ENCODE measurements at regions not wholly inside any gene's neighbourhood (a gene's known extent, or its start where the extent isn't known, plus 50 kb on each side); places are given as distances from the start of the nearest gene placed in this dataset.

DNA sequence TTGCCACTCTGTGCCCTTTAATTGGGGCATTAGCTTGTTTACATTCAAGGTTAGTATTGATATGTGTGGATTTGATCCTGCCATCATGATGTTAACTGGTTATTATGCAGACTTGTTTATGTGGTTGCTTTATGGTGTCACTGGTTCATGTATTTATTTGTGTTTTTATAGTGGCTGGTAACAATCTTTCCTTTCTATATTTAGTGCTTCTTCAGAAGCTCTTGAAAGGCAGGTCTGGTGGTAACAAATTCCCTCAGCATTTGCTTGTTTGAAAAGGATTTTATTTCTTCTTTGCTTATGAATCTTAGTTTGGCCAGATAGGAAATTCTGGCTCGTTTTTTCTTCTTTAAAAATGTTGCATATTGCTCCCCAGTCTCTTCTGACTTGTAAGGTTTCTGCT is 215.4 kb downstream of the ZC3H11B start:
- Histone ChIP-seq H3K4me1 (ENCODE audit: low read depth, poor library complexity, severe bottlenecking) (no peaks in the 10 kb centered on the region), H3K4me3 (IDR thresholded peaks at IDR 0.05; ENCODE audit: insufficient read depth, low read depth, low read length) (no peak overlapping the region), H3K79me2 (ENCODE audit: insufficient read depth, low read depth) (no peaks in the 10 kb centered on the region), H3K4me2 (no peak overlapping the region), H3K9ac (no peak overlapping the region), H4K20me1 (ENCODE audit: insufficient read depth) (no peaks in the 10 kb centered on the region), H3K27ac (no peak overlapping the region), H3K27me3 (ENCODE audit: insufficient read depth, low read depth) (no peaks in the 10 kb centered on the region), H2AFZ (ENCODE audit: low read depth) (no peak overlapping the region), H3K36me3 (ENCODE audit: insufficient read depth) (no peaks in the 10 kb centered on the region)
- TF ChIP-seq, protein P1, sequence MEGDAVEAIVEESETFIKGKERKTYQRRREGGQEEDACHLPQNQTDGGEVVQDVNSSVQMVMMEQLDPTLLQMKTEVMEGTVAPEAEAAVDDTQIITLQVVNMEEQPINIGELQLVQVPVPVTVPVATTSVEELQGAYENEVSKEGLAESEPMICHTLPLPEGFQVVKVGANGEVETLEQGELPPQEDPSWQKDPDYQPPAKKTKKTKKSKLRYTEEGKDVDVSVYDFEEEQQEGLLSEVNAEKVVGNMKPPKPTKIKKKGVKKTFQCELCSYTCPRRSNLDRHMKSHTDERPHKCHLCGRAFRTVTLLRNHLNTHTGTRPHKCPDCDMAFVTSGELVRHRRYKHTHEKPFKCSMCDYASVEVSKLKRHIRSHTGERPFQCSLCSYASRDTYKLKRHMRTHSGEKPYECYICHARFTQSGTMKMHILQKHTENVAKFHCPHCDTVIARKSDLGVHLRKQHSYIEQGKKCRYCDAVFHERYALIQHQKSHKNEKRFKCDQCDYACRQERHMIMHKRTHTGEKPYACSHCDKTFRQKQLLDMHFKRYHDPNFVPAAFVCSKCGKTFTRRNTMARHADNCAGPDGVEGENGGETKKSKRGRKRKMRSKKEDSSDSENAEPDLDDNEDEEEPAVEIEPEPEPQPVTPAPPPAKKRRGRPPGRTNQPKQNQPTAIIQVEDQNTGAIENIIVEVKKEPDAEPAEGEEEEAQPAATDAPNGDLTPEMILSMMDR (conservative IDR thresholded peaks at IDR 0.05; ENCODE audit: low read depth, low read length) = no peak

- H3K4me1 ChIP-seq (ENCODE audit: low read depth, poor library complexity, severe bottlenecking) = no peaks in the 10 kb centered on the region
- H3K36me3 ChIP-seq (ENCODE audit: insufficient read depth) = no peaks in the 10 kb centered on the region
- no peak overlapping the region for H3K4me3 ChIP-seq (IDR thresholded peaks at IDR 0.05; ENCODE audit: insufficient read depth, low read depth, low read length)
- no peak overlapping the region for H3K4me2 ChIP-seq
- H3K27ac ChIP-seq = no peak overlapping the region
- TF ChIP-seq, protein P1 (conservative IDR thresholded peaks at IDR 0.05; ENCODE audit: low read depth, low read length) = no peak
- no peak overlapping the region for H2AFZ ChIP-seq (ENCODE audit: low read depth)
- H3K9ac ChIP-seq = no peak overlapping the region
- H4K20me1 ChIP-seq (ENCODE audit: insufficient read depth) = no peaks in the 10 kb centered on the region
- H3K27me3 ChIP-seq (ENCODE audit: insufficient read depth, low read depth) = no peaks in the 10 kb centered on the region
- no peaks in the 10 kb centered on the region for H3K79me2 ChIP-seq (ENCODE audit: insufficient read depth, low read depth)
Measured at GRCh38 chr1:219391297-219391696, 217.6 kb downstream of the LYPLAL1 start.

- Histone ChIP-seq H3K27ac (no peak overlapping the region), H3K4me1 (ENCODE audit: low read depth, poor library complexity, severe bottlenecking) (no peaks in the 10 kb centered on the region), H3K79me2 (ENCODE audit: insufficient read depth, low read depth) (no peaks in the 10 kb centered on the region), H3K9ac (no peak overlapping the region), H3K36me3 (ENCODE audit: insufficient read depth) (no peaks in the 10 kb centered on the region), H3K4me2 (no peak overlapping the region), H3K27me3 (ENCODE audit: insufficient read depth, low read depth) (no peaks in the 10 kb centered on the region), H4K20me1 (ENCODE audit: insufficient read depth) (no peaks in the 10 kb centered on the region), H3K4me3 (IDR thresholded peaks at IDR 0.05; ENCODE audit: insufficient read depth, low read depth, low read length) (no peak overlapping the region), H2AFZ (ENCODE audit: low read depth) (no peak overlapping the region)
- TF ChIP-seq, protein P1 (conservative IDR thresholded peaks at IDR 0.05; ENCODE audit: low read depth, low read length) = no peak
Measured at GRCh38 chr1:219387211-219387610, 213.5 kb downstream of the LYPLAL1 start.

DNA sequence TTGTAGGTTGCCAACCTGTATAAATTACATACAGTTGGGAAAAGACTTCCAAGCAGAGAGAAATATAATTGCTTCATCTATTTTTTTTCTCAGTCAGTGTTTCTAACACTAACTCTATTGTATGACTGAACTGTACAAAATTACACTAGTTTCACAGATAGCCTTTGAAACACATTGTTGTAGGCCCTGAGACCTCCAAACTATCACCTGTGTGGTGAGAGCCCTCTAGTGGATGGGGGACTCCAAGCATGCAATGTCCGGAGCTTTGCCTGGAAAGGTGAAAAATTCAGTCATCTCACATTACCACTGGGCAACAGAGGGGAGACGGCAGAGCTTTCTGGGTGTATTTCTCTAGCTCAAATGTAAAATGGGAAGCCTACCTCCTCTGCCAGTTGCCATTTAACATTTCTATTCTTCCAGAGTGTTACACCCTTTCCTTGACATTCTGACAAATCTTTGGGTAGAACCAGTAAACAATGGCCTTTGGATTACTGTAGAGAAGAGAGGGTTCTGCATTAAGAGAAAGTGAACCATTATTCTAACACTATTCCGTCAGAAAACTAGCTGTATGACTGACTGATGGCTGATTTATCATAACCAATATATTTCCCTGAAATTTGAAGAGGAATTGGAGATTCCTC is 212.2 kb downstream of the LYPLAL1 start:
- H3K79me2 ChIP-seq (ENCODE audit: insufficient read depth, low read depth) = no peaks in the 10 kb centered on the region
- H3K27me3 ChIP-seq (ENCODE audit: insufficient read depth, low read depth) = no peaks in the 10 kb centered on the region
- H4K20me1 ChIP-seq (ENCODE audit: insufficient read depth) = no peaks in the 10 kb centered on the region
- H3K36me3 ChIP-seq (ENCODE audit: insufficient read depth) = no peaks in the 10 kb centered on the region
- no peak overlapping the region for H2AFZ ChIP-seq (ENCODE audit: low read depth)
- H3K9ac ChIP-seq = no peak overlapping the region
- no peak overlapping the region for H3K27ac ChIP-seq
- TF ChIP-seq, protein P1 (conservative IDR thresholded peaks at IDR 0.05; ENCODE audit: low read depth, low read length) = peak; percentile 86
- H3K4me1 ChIP-seq (ENCODE audit: low read depth, poor library complexity, severe bottlenecking) = no peaks in the 10 kb centered on the region
- H3K4me2 ChIP-seq = no peak overlapping the region
- H3K4me3 ChIP-seq (IDR thresholded peaks at IDR 0.05; ENCODE audit: insufficient read depth, low read depth, low read length) = no peak overlapping the region

Data from KMS-11 (cell line).